ENCODE measurements at regions not wholly inside any gene's neighbourhood (a gene's known extent, or its start where the extent isn't known, plus 50 kb on each side); places are given as distances from the start of the nearest gene placed in this dataset.

GRCh38 chr11:70702040-70702648, 303.8 kb downstream of the CTTN start:
- H3K27me3 Mint-ChIP-seq (ENCODE audit: low read depth in 2 of 2) = peaks cover 1 to 6% of the 10 kb centered on the region in 2 donors
- WGBS (ENCODE audit: insufficient coverage) = 97% methylated on average over 4 of the region's 4 CpGs

DNA sequence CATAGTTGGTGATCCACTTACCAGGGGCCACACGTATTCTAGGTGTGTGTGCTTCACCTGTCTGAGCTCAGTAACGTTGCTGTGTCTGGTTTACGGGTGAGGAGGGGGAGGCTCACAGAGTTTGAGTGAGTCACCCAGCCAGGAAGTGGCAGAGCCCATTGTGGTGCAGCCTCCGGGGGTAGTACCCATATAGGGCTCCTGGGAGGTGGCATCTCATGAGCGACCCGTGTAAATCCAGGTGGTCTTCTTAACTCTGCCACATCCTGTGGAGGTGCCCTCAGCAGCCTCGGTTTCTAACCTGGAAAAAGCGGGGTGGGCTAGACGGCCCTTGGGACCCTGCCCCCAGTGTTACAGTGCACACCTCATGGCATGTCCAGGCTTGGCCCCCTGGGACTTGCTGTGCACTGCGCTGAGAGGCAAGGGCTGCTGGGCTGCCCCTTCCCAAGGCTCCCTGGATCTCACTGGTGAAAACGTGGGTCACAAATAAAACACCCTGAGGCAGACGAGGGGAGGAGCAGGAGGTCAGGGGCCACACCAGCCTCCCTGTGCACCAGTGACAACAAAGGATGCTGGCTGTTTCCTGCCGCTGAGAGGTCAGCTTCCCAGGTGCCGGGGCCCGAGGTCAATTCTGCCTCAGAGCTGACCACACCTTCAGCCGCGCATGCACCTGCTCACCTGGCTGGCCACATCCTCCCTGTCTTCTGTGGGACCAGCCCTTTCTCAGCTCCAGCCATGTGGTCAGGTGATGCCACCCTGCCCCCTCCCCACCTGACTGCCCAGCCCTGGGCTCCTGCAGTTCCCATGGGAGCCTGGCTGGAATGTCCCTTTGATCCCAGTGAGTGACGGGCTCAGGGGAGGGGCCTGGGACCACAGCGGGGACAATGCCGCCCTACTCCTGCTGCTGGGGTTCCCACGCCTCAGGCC, 305.1 kb downstream of the CTTN start:
- DNase-seq (no peak), ATAC-seq (no peak)
- Mint-ChIP-seq H3K4me3 (no peak overlapping the region), H3K27me3 (ENCODE audit: low read depth in 2 of 2) (peaks cover 0 to 6% of the 10 kb centered on the region in 2 donors), H3K36me3 (no peaks in the 10 kb centered on the region), H3K9me3 (no peaks in the 10 kb centered on the region), H3K27ac (no peak overlapping the region), H3K4me1 (no peaks in the 10 kb centered on the region)
- no peaks in the 10 kb centered on the region for H3K9me3 ChIP-seq (ENCODE audit: control insufficient read depth, insufficient read depth, low read length)
- H3K27ac ChIP-seq (ENCODE audit: low read length) = no peak overlapping the region
- no peaks in the 10 kb centered on the region for H3K36me3 ChIP-seq (ENCODE audit: control insufficient read depth, insufficient read depth, low read length)
- 70% methylated on average over 21 of the region's 21 CpGs for WGBS (ENCODE audit: insufficient coverage)
- no peaks in the 10 kb centered on the region for H3K4me1 ChIP-seq (ENCODE audit: control insufficient read depth, insufficient read depth, low read length)
- H3K27me3 ChIP-seq (ENCODE audit: control insufficient read depth, insufficient read depth, low read length) = no peaks in the 10 kb centered on the region
- intact Hi-C loops (cut with micrococcal nuclease) = no loop called here
- TF ChIP-seq, protein P1, sequence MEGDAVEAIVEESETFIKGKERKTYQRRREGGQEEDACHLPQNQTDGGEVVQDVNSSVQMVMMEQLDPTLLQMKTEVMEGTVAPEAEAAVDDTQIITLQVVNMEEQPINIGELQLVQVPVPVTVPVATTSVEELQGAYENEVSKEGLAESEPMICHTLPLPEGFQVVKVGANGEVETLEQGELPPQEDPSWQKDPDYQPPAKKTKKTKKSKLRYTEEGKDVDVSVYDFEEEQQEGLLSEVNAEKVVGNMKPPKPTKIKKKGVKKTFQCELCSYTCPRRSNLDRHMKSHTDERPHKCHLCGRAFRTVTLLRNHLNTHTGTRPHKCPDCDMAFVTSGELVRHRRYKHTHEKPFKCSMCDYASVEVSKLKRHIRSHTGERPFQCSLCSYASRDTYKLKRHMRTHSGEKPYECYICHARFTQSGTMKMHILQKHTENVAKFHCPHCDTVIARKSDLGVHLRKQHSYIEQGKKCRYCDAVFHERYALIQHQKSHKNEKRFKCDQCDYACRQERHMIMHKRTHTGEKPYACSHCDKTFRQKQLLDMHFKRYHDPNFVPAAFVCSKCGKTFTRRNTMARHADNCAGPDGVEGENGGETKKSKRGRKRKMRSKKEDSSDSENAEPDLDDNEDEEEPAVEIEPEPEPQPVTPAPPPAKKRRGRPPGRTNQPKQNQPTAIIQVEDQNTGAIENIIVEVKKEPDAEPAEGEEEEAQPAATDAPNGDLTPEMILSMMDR (IDR thresholded peaks at IDR 0.05) = no peak
- no peak overlapping the region for H3K4me3 ChIP-seq (ENCODE audit: low read length)

More at GRCh38 chr11:70702040-70702648, 303.8 kb downstream of the CTTN start:
- H3K27ac ChIP-seq (ENCODE audit: low read length) = no peak overlapping the region
- no peaks in the 10 kb centered on the region for H3K4me1 Mint-ChIP-seq
- H3K27ac Mint-ChIP-seq = no peak overlapping the region
- intact Hi-C loops (cut with micrococcal nuclease) = no loop called here
- no peaks in the 10 kb centered on the region for H3K27me3 ChIP-seq (ENCODE audit: control insufficient read depth, insufficient read depth, low read length)
- no peaks in the 10 kb centered on the region for H3K9me3 Mint-ChIP-seq
- DNase-seq (no peak), ATAC-seq (no peak)
- no peaks in the 10 kb centered on the region for H3K36me3 Mint-ChIP-seq
- H3K4me1 ChIP-seq (ENCODE audit: control insufficient read depth, insufficient read depth, low read length) = no peaks in the 10 kb centered on the region
- H3K4me3 Mint-ChIP-seq = no peak overlapping the region
- TF ChIP-seq, protein P1 (IDR thresholded peaks at IDR 0.05) = no peak
- H3K4me3 ChIP-seq (ENCODE audit: low read length) = no peak overlapping the region
- H3K36me3 ChIP-seq (ENCODE audit: control insufficient read depth, insufficient read depth, low read length) = no peaks in the 10 kb centered on the region
- no peaks in the 10 kb centered on the region for H3K9me3 ChIP-seq (ENCODE audit: control insufficient read depth, insufficient read depth, low read length)

GRCh38 chr11:70705097-70705496, 306.8 kb downstream of the CTTN start:
- Histone ChIP-seq H3K4me3 (ENCODE audit: low read length) (no peak overlapping the region), H3K27me3 (ENCODE audit: control insufficient read depth, insufficient read depth, low read length) (no peaks in the 10 kb centered on the region), H3K9me3 (ENCODE audit: control insufficient read depth, insufficient read depth, low read length) (no peaks in the 10 kb centered on the region), H3K27ac (ENCODE audit: low read length) (no peak overlapping the region), H3K4me1 (ENCODE audit: control insufficient read depth, insufficient read depth, low read length) (no peaks in the 10 kb centered on the region), H3K36me3 (ENCODE audit: control insufficient read depth, insufficient read depth, low read length) (no peaks in the 10 kb centered on the region)
- TF ChIP-seq, protein P1 (IDR thresholded peaks at IDR 0.05) = no peak
- intact Hi-C loops (cut with micrococcal nuclease) = no loop called here
- Mint-ChIP-seq H3K4me1 (no peaks in the 10 kb centered on the region), H3K9me3 (no peaks in the 10 kb centered on the region), H3K36me3 (no peaks in the 10 kb centered on the region), H3K27ac (no peak overlapping the region), H3K27me3 (ENCODE audit: low read depth in 2 of 2) (peaks cover 5% of the 10 kb centered on the region in 2 donors), H3K4me3 (no peak overlapping the region)
- ATAC-seq (no peak), DNase-seq (no peak)
